ENCODE measurements at regions not wholly inside any gene's neighbourhood (a gene's known extent, or its start where the extent isn't known, plus 50 kb on each side); places are given as distances from the start of the nearest gene placed in this dataset.

- DNase-seq, result no peak
- H3K4me1 ChIP-seq (replicated peaks in 1 of 2), result no peaks in the 10 kb centered on the region
- intact Hi-C loops (cut with DNase I), result no loop called here
- H3K36me3 ChIP-seq (replicated peaks in 1 of 2), result no peaks in the 10 kb centered on the region
- WGBS, 4 donors, result 59 to 65% (median 61%) methylated on average over 5 of the region's 5 CpGs
- H3K27ac ChIP-seq, result no peak overlapping the region
- H3K27me3 ChIP-seq, result no peaks in the 10 kb centered on the region
- no peak for TF ChIP-seq POLR2A (IDR thresholded peaks at IDR 0.05)
- TF ChIP-seq CTCF (IDR thresholded peaks at IDR 0.05), result no peak
- H3K4me3 ChIP-seq, result no peak overlapping the region
- no peaks in the 10 kb centered on the region for H3K9me3 ChIP-seq (replicated peaks in 1 of 3)
Measured at GRCh38 chr15:95644100-95644875, 686.2 kb upstream of the NR2F2 start.

GRCh38 chr15:95645791-95646338 is 684.6 kb upstream of the NR2F2 start:
- H3K4me1 ChIP-seq (replicated peaks in 1 of 2), result no peaks in the 10 kb centered on the region
- DNase-seq, result no peak
- H3K9me3 ChIP-seq (replicated peaks in 1 of 3), result no peaks in the 10 kb centered on the region
- no peak overlapping the region for H3K27ac ChIP-seq
- H3K27me3 ChIP-seq, result no peaks in the 10 kb centered on the region
- H3K4me3 ChIP-seq, result no peak overlapping the region
- intact Hi-C loops (cut with DNase I), result no loop called here
- no peaks in the 10 kb centered on the region for H3K36me3 ChIP-seq (replicated peaks in 1 of 2)
- 70 to 82% (median 77%) methylated on average over 4 of the region's 4 CpGs for WGBS, 4 donors
- TF ChIP-seq CTCF (IDR thresholded peaks at IDR 0.05), result no peak
- no peak for TF ChIP-seq POLR2A (IDR thresholded peaks at IDR 0.05)

GRCh38 chr15:95646484-95647273 is 683.8 kb upstream of the NR2F2 start:
- Histone ChIP-seq H3K4me3 (no peak overlapping the region), H3K4me1 (replicated peaks in 1 of 2) (no peaks in the 10 kb centered on the region), H3K36me3 (replicated peaks in 1 of 2) (no peaks in the 10 kb centered on the region), H3K27ac (no peak overlapping the region), H3K9me3 (replicated peaks in 1 of 3) (no peaks in the 10 kb centered on the region), H3K27me3 (no peaks in the 10 kb centered on the region)
- TF ChIP-seq POLR2A (IDR thresholded peaks at IDR 0.05), result no peak
- intact Hi-C loops (cut with DNase I), result no loop called here
- no peak for DNase-seq
- WGBS, 4 donors, result 77 to 85% (median 78%) methylated on average over 8 of the region's 8 CpGs

- intact Hi-C loops (cut with DNase I), result no loop called here
- no peak overlapping the region for H3K27ac ChIP-seq
- H3K4me1 ChIP-seq (replicated peaks in 1 of 2), result no peaks in the 10 kb centered on the region
- no peak for DNase-seq
- H3K36me3 ChIP-seq (replicated peaks in 1 of 2), result no peaks in the 10 kb centered on the region
- H3K4me3 ChIP-seq, result no peak overlapping the region
- no peaks in the 10 kb centered on the region for H3K9me3 ChIP-seq (replicated peaks in 1 of 3)
- 78 to 83% (median 80%) methylated on average over 10 of the region's 10 CpGs for WGBS, 4 donors
- TF ChIP-seq POLR2A (IDR thresholded peaks at IDR 0.05), result no peak
- TF ChIP-seq CTCF (IDR thresholded peaks at IDR 0.05), result no peak
- no peaks in the 10 kb centered on the region for H3K27me3 ChIP-seq
Measured at GRCh38 chr15:95647531-95648277, 682.8 kb upstream of the NR2F2 start.
